ENCODE measurements at regions not wholly inside any gene's neighbourhood (a gene's known extent, or its start where the extent isn't known, plus 50 kb on each side); places are given as distances from the start of the nearest gene placed in this dataset.

- no peak overlapping the region for H3K4me3 ChIP-seq
- WGBS = 74% methylated on average over 1 of the region's 1 CpG
- no peaks in the 10 kb centered on the region for H3K27me3 ChIP-seq (replicated peaks; ENCODE audit: insufficient read depth)
- no peak overlapping the region for H3K27ac ChIP-seq
- no peak for DNase-seq (ENCODE audit: low spot score)
- H3K36me3 ChIP-seq = no peaks in the 10 kb centered on the region
- H3K4me1 ChIP-seq (replicated peaks) = no peaks in the 10 kb centered on the region
- intact Hi-C loops (cut with DNase I) = no loop called here
- no peaks in the 10 kb centered on the region for H3K9me3 ChIP-seq
- TF ChIP-seq POLR2A (IDR thresholded peaks at IDR 0.05) = no peak
- no peak for TF ChIP-seq POLR2AphosphoS5 (IDR thresholded peaks at IDR 0.05)
- no peak for TF ChIP-seq CTCF (IDR thresholded peaks at IDR 0.05)
These were observed 81.8 kb upstream of the LMNB1 start for GRCh38 chr5:126695091-126695490.

GRCh38 chr5:126707080-126707479, 69.9 kb upstream of the LMNB1 start:
- H3K4me1 ChIP-seq (replicated peaks) = no peaks in the 10 kb centered on the region
- no peaks in the 10 kb centered on the region for H3K36me3 ChIP-seq
- H3K27me3 ChIP-seq (replicated peaks; ENCODE audit: insufficient read depth) = no peaks in the 10 kb centered on the region
- DNase-seq (ENCODE audit: low spot score) = no peak
- 87% methylated on average over 1 of the region's 1 CpG for WGBS
- no peaks in the 10 kb centered on the region for H3K9me3 ChIP-seq
- intact Hi-C loops (cut with DNase I) = no loop called here
- no peak overlapping the region for H3K4me3 ChIP-seq
- no peak overlapping the region for H3K27ac ChIP-seq
- no peak for TF ChIP-seq CTCF (IDR thresholded peaks at IDR 0.05)
- no peak for TF ChIP-seq POLR2A (IDR thresholded peaks at IDR 0.05)
- no peak for TF ChIP-seq POLR2AphosphoS5 (IDR thresholded peaks at IDR 0.05)

GRCh38 chr5:126715765-126716164, 61.2 kb upstream of the LMNB1 start:
- no peaks in the 10 kb centered on the region for H3K4me1 ChIP-seq (replicated peaks)
- H3K9me3 ChIP-seq = no peaks in the 10 kb centered on the region
- H3K36me3 ChIP-seq = no peaks in the 10 kb centered on the region
- no peak for TF ChIP-seq CTCF (IDR thresholded peaks at IDR 0.05)
- TF ChIP-seq POLR2AphosphoS5 (IDR thresholded peaks at IDR 0.05) = no peak
- TF ChIP-seq POLR2A (IDR thresholded peaks at IDR 0.05) = no peak
- 73% methylated on average over 3 of the region's 3 CpGs for WGBS
- intact Hi-C loops (cut with DNase I) = no loop called here
- no peak overlapping the region for H3K27ac ChIP-seq
- no peaks in the 10 kb centered on the region for H3K27me3 ChIP-seq (replicated peaks; ENCODE audit: insufficient read depth)
- no peak for DNase-seq (ENCODE audit: low spot score)
- H3K4me3 ChIP-seq = no peak overlapping the region

GRCh38 chr5:126716861-126717260, 60.1 kb upstream of the LMNB1 start:
- no peak for DNase-seq (ENCODE audit: low spot score)
- H3K27ac ChIP-seq = no peak overlapping the region
- H3K4me1 ChIP-seq (replicated peaks) = no peaks in the 10 kb centered on the region
- 94% methylated on average over 10 of the region's 10 CpGs for WGBS
- H3K4me3 ChIP-seq = no peak overlapping the region
- no peak for TF ChIP-seq CTCF (IDR thresholded peaks at IDR 0.05)
- TF ChIP-seq POLR2AphosphoS5 (IDR thresholded peaks at IDR 0.05) = no peak
- TF ChIP-seq POLR2A (IDR thresholded peaks at IDR 0.05) = no peak
- H3K36me3 ChIP-seq = no peaks in the 10 kb centered on the region
- H3K27me3 ChIP-seq (replicated peaks; ENCODE audit: insufficient read depth) = no peaks in the 10 kb centered on the region
- intact Hi-C loops (cut with DNase I) = no loop called here
- no peaks in the 10 kb centered on the region for H3K9me3 ChIP-seq

- WGBS = 33% methylated on average over 10 of the region's 10 CpGs
- Histone ChIP-seq H3K9me3 (no peaks in the 10 kb centered on the region), H3K36me3 (no peaks in the 10 kb centered on the region), H3K4me1 (replicated peaks) (no peaks in the 10 kb centered on the region), H3K27ac (no peak overlapping the region), H3K27me3 (replicated peaks; ENCODE audit: insufficient read depth) (no peaks in the 10 kb centered on the region), H3K4me3 (no peak overlapping the region)
- no peak for DNase-seq (ENCODE audit: low spot score)
- no peak for TF ChIP-seq POLR2AphosphoS5 (IDR thresholded peaks at IDR 0.05)
- no peak for TF ChIP-seq CTCF (IDR thresholded peaks at IDR 0.05)
- intact Hi-C loops (cut with DNase I) = no loop called here
These were observed 58.6 kb upstream of the LMNB1 start for GRCh38 chr5:126718236-126718868.
